ENCODE measurements at regions not wholly inside any gene's neighbourhood (a gene's known extent, or its start where the extent isn't known, plus 50 kb on each side); places are given as distances from the start of the nearest gene placed in this dataset.

- FAIRE-seq (no peak), DNase-seq (ENCODE audit: low read depth) (no peak)
- H3K4me2 ChIP-seq (ENCODE audit: low read length) = no peak overlapping the region
- Mint-ChIP-seq H3K4me3 (ENCODE audit: unreplicated experiment) (no peak overlapping the region), H3K36me3 (ENCODE audit: low read depth, unreplicated experiment) (peaks cover 2% of the 10 kb centered on the region), H3K4me1 (ENCODE audit: low read depth, unreplicated experiment) (peaks cover 5% of the 10 kb centered on the region), H3K27me3 (ENCODE audit: low read depth, unreplicated experiment) (peaks cover 19% of the 10 kb centered on the region), H3K9me3 (ENCODE audit: unreplicated experiment) (peaks cover 4% of the 10 kb centered on the region), H3K27ac (ENCODE audit: unreplicated experiment) (peak overlapping the region; percentile 0)
- TF ChIP-seq EZH2 (IDR thresholded peaks at IDR 0.05; ENCODE audit: insufficient read depth, low read length) = no peak
- TF ChIP-seq, protein P1, sequence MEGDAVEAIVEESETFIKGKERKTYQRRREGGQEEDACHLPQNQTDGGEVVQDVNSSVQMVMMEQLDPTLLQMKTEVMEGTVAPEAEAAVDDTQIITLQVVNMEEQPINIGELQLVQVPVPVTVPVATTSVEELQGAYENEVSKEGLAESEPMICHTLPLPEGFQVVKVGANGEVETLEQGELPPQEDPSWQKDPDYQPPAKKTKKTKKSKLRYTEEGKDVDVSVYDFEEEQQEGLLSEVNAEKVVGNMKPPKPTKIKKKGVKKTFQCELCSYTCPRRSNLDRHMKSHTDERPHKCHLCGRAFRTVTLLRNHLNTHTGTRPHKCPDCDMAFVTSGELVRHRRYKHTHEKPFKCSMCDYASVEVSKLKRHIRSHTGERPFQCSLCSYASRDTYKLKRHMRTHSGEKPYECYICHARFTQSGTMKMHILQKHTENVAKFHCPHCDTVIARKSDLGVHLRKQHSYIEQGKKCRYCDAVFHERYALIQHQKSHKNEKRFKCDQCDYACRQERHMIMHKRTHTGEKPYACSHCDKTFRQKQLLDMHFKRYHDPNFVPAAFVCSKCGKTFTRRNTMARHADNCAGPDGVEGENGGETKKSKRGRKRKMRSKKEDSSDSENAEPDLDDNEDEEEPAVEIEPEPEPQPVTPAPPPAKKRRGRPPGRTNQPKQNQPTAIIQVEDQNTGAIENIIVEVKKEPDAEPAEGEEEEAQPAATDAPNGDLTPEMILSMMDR (IDR thresholded peaks at IDR 0.05; ENCODE audit: insufficient read depth, low read depth, low read length) = no peak
- no peak overlapping the region for H2AFZ ChIP-seq (ENCODE audit: low read depth, low read length)
- no peaks in the 10 kb centered on the region for H3K79me2 ChIP-seq (ENCODE audit: insufficient read depth, low read length)
- H3K36me3 ChIP-seq (ENCODE audit: insufficient read depth, low read length) = no peaks in the 10 kb centered on the region
- no peaks in the 10 kb centered on the region for H3K4me1 ChIP-seq (ENCODE audit: insufficient read depth, low read length)
- H3K4me3 ChIP-seq (ENCODE audit: insufficient read depth, low read depth, low read length) = no peak overlapping the region
- H3K9ac ChIP-seq (ENCODE audit: low read length) = no peak overlapping the region
- no peak overlapping the region for H3K27ac ChIP-seq (ENCODE audit: low read depth, low read length)
- no peaks in the 10 kb centered on the region for H3K9me3 ChIP-seq (ENCODE audit: insufficient read depth, low read depth, low read length)
- no peaks in the 10 kb centered on the region for H3K27me3 ChIP-seq (ENCODE audit: insufficient read depth, low read length)
- no peaks in the 10 kb centered on the region for H4K20me1 ChIP-seq (ENCODE audit: insufficient read depth, low read length)
Measured at GRCh38 chr1:58976294-58976693, 192.4 kb upstream of the JUN start.

GRCh38 chr1:58977598-58977997 lies 193.8 kb upstream of the JUN start:
- H3K27me3 Mint-ChIP-seq (ENCODE audit: low read depth, unreplicated experiment) = peaks cover 17% of the 10 kb centered on the region
- Histone ChIP-seq H3K9me3 (ENCODE audit: insufficient read depth, low read depth, low read length) (no peaks in the 10 kb centered on the region), H3K27me3 (ENCODE audit: insufficient read depth, low read length) (no peaks in the 10 kb centered on the region), H3K4me2 (ENCODE audit: low read length) (no peak overlapping the region), H3K36me3 (ENCODE audit: insufficient read depth, low read length) (no peaks in the 10 kb centered on the region), H3K4me1 (ENCODE audit: insufficient read depth, low read length) (peaks cover 2% of the 10 kb centered on the region), H3K79me2 (ENCODE audit: insufficient read depth, low read length) (no peaks in the 10 kb centered on the region), H3K9ac (ENCODE audit: low read length) (no peak overlapping the region), H2AFZ (ENCODE audit: low read depth, low read length) (no peak overlapping the region), H4K20me1 (ENCODE audit: insufficient read depth, low read length) (no peaks in the 10 kb centered on the region), H3K4me3 (ENCODE audit: insufficient read depth, low read depth, low read length) (no peak overlapping the region), H3K27ac (ENCODE audit: low read depth, low read length) (no peak overlapping the region)
- H3K9me3 Mint-ChIP-seq (ENCODE audit: unreplicated experiment) = peaks cover 6% of the 10 kb centered on the region
- peaks cover 8% of the 10 kb centered on the region for H3K4me1 Mint-ChIP-seq (ENCODE audit: low read depth, unreplicated experiment)
- DNase-seq (ENCODE audit: low read depth) = no peak
- no peak for TF ChIP-seq EZH2 (IDR thresholded peaks at IDR 0.05; ENCODE audit: insufficient read depth, low read length)
- TF ChIP-seq, protein P1 (IDR thresholded peaks at IDR 0.05; ENCODE audit: insufficient read depth, low read depth, low read length) = no peak
- no peaks in the 10 kb centered on the region for H3K36me3 Mint-ChIP-seq (ENCODE audit: low read depth, unreplicated experiment)
- no peak overlapping the region for H3K27ac Mint-ChIP-seq (ENCODE audit: unreplicated experiment)
- no peak overlapping the region for H3K4me3 Mint-ChIP-seq (ENCODE audit: unreplicated experiment)
- FAIRE-seq = no peak

GRCh38 chr1:58978096-58978495 lies 194.2 kb upstream of the JUN start:
- no peak overlapping the region for H3K27ac ChIP-seq (ENCODE audit: low read depth, low read length)
- H3K79me2 ChIP-seq (ENCODE audit: insufficient read depth, low read length) = no peaks in the 10 kb centered on the region
- Mint-ChIP-seq H3K4me3 (ENCODE audit: unreplicated experiment) (no peak overlapping the region), H3K4me1 (ENCODE audit: low read depth, unreplicated experiment) (peaks cover 11% of the 10 kb centered on the region), H3K9me3 (ENCODE audit: unreplicated experiment) (peaks cover 6% of the 10 kb centered on the region), H3K27ac (ENCODE audit: unreplicated experiment) (no peak overlapping the region), H3K27me3 (ENCODE audit: low read depth, unreplicated experiment) (peaks cover 14% of the 10 kb centered on the region), H3K36me3 (ENCODE audit: low read depth, unreplicated experiment) (no peaks in the 10 kb centered on the region)
- no peaks in the 10 kb centered on the region for H3K36me3 ChIP-seq (ENCODE audit: insufficient read depth, low read length)
- TF ChIP-seq, protein P1 (IDR thresholded peaks at IDR 0.05; ENCODE audit: insufficient read depth, low read depth, low read length) = no peak
- no peak for TF ChIP-seq EZH2 (IDR thresholded peaks at IDR 0.05; ENCODE audit: insufficient read depth, low read length)
- DNase-seq (ENCODE audit: low read depth) = no peak
- FAIRE-seq = no peak
- H3K9me3 ChIP-seq (ENCODE audit: insufficient read depth, low read depth, low read length) = no peaks in the 10 kb centered on the region
- no peak overlapping the region for H3K4me2 ChIP-seq (ENCODE audit: low read length)
- no peak overlapping the region for H2AFZ ChIP-seq (ENCODE audit: low read depth, low read length)
- no peaks in the 10 kb centered on the region for H3K27me3 ChIP-seq (ENCODE audit: insufficient read depth, low read length)
- H3K4me1 ChIP-seq (ENCODE audit: insufficient read depth, low read length) = peaks cover 4% of the 10 kb centered on the region
- no peak overlapping the region for H3K4me3 ChIP-seq (ENCODE audit: insufficient read depth, low read depth, low read length)
- H3K9ac ChIP-seq (ENCODE audit: low read length) = no peak overlapping the region
- H4K20me1 ChIP-seq (ENCODE audit: insufficient read depth, low read length) = no peaks in the 10 kb centered on the region

Data from astrocyte (in vitro differentiated cells and primary cell).